ENCODE measurements at regions not wholly inside any gene's neighbourhood (a gene's known extent, or its start where the extent isn't known, plus 50 kb on each side); places are given as distances from the start of the nearest gene placed in this dataset.

DNA sequence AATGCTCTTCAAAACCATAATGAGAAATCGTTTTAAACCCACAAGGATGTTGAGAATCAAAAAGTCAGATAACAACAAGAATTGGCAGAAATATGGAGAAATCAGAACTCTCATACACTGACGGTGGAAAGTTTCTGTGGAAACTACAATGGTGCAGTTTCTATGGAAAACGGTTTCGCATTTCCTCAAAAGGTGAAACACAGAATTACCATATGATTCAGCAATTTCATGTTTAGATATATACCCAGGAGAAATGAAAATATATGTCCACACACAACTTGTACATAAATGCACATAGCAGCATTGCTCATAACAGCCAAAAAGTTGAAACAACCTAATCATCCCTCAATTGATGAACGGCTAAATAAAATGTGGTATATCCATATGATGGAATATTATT, 218.2 kb downstream of the ARL4A start:
- TF ChIP-seq CTCF (IDR thresholded peaks at IDR 0.05; ENCODE audit: insufficient read depth, low read length) (no peak), POLR2AphosphoS5 (IDR thresholded peaks at IDR 0.05; ENCODE audit: low read depth) (no peak), SPI1 (IDR thresholded peaks at IDR 0.05; ENCODE audit: borderline replicate concordance, low read depth) (no peak), GABPA (IDR thresholded peaks at IDR 0.05; ENCODE audit: low read depth) (no peak), REST (IDR thresholded peaks at IDR 0.05; ENCODE audit: insufficient replicate concordance, low read depth) (no peak)
- Histone ChIP-seq H3K27me3 (ENCODE audit: insufficient read depth, poor library complexity, severe bottlenecking) (no peaks in the 10 kb centered on the region), H3K27ac (replicated peaks) (no peak overlapping the region), H3K4me3 (replicated peaks; ENCODE audit: insufficient read depth, low read length) (no peak overlapping the region)
- no peak for DNase-seq (ENCODE audit: low read depth in 1 of 2, low spot score in 1 of 2)

GRCh38 chr7:12907774-12908173, 220.3 kb downstream of the ARL4A start:
- no peak for DNase-seq (ENCODE audit: low read depth in 1 of 2, low spot score in 1 of 2)
- no peak for TF ChIP-seq GABPA (IDR thresholded peaks at IDR 0.05; ENCODE audit: low read depth)
- TF ChIP-seq REST (IDR thresholded peaks at IDR 0.05; ENCODE audit: insufficient replicate concordance, low read depth): no peak
- no peak for TF ChIP-seq POLR2AphosphoS5 (IDR thresholded peaks at IDR 0.05; ENCODE audit: low read depth)
- no peak for TF ChIP-seq CTCF (IDR thresholded peaks at IDR 0.05; ENCODE audit: insufficient read depth, low read length)
- no peak for TF ChIP-seq SPI1 (IDR thresholded peaks at IDR 0.05; ENCODE audit: borderline replicate concordance, low read depth)
- Histone ChIP-seq H3K4me3 (replicated peaks; ENCODE audit: insufficient read depth, low read length) (no peak overlapping the region), H3K27me3 (ENCODE audit: insufficient read depth, poor library complexity, severe bottlenecking) (no peaks in the 10 kb centered on the region), H3K27ac (replicated peaks) (no peak overlapping the region)

DNA sequence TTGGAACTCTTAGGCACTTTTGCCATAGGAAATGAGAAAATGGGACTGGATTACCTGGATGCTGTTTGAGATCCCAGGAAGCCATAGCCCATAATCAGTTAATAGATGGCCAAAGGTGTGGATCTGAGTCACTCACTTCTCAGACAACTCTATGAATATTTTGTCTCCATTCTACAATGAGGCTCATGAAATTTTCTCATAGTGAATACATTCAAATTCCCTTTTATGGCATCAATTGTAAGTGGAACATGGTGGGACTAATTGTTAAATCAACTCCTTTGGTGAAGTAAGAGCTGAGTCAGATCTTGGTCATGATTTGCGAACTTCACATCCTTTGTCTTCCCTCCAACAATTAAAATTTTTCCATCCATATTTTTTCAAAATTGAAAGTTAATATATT, 222.1 kb downstream of the ARL4A start:
- no peaks in the 10 kb centered on the region for H3K27me3 ChIP-seq (ENCODE audit: insufficient read depth, poor library complexity, severe bottlenecking)
- no peak for TF ChIP-seq REST (IDR thresholded peaks at IDR 0.05; ENCODE audit: insufficient replicate concordance, low read depth)
- TF ChIP-seq GABPA (IDR thresholded peaks at IDR 0.05; ENCODE audit: low read depth): no peak
- no peak for TF ChIP-seq SPI1 (IDR thresholded peaks at IDR 0.05; ENCODE audit: borderline replicate concordance, low read depth)
- TF ChIP-seq CTCF (IDR thresholded peaks at IDR 0.05; ENCODE audit: insufficient read depth, low read length): no peak
- TF ChIP-seq POLR2AphosphoS5 (IDR thresholded peaks at IDR 0.05; ENCODE audit: low read depth): no peak
- H3K27ac ChIP-seq (replicated peaks): no peak overlapping the region
- H3K4me3 ChIP-seq (replicated peaks; ENCODE audit: insufficient read depth, low read length): no peak overlapping the region
- no peak for DNase-seq (ENCODE audit: low read depth in 1 of 2, low spot score in 1 of 2)
